SK-N-DZ (cell line): ENCODE measurements at regions not wholly inside any gene's neighbourhood (a gene's known extent, or its start where the extent isn't known, plus 50 kb on each side); places are given as distances from the start of the nearest gene placed in this dataset.
"Not testable (repeated sequence)": the region's sequence is repeated elsewhere in the genome, so short reads cannot be mapped to it uniquely, and the experiment has no call there.

Experiments
- DNase-seq: peaks from one replicate; pipeline ENCODE4 v3.0.0-alpha.2; 2015; ENCODE audit warnings: low spot score

DNA sequence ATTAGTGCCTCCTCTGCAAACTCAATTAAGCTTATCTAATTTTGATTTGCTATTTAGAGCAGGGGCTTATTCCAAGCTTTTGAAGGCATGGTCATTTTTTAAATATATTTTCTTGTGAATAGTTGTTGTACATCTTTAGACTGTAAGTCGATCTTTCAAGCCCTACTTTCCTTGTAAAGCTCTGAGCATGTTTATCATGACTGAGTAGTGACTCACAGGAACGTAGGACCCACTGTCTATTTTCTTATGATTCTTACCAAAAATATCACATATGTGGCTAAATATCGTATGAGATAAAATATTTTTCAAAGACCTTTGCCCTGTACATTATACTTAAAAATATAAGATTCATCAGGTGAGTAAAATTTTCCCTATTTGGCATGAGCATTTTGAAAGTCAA is 440.4 kb upstream of the GRIN3A start:
- no peak for DNase-seq

DNA sequence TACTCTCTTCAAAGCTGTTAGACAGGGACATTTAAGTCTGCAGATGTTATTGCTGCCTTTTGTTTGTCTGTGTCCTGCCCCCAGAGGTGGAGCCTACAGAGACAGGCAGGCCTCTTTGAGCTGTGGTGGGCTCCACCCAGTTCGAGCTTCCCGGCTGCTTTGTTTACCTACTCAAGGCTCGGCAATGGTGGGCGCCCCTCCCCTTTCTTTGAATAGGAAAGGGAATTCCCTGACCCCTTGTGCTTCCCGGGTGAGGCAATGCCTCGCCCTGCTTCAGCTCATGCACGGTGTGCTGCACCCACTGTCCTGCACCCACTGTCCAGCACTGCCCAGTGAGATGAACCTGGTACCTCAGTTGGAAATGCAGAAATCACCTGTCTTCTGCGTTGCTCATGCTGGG is 435.8 kb upstream of the GRIN3A start:
- DNase-seq, result not testable (repeated sequence)

DNA sequence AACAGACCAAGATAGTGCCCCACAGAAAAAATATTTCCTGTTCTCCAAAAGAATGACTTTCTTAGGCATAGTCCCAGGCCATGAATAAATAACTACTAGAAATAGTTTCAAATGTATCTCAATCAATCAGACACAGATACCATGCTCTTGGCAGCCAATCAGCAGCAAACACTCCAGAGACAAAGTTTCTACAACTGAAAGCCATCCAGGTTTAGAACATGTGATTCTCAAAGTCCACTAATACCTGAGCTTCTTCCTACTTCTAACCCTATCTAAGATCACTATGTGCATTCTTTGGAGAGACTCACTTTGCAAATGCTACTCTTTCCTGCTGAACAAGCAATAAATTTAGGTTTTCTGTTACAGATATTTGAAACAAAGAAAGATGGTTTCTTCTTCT is 425.8 kb upstream of the GRIN3A start:
- no peak for DNase-seq

DNA sequence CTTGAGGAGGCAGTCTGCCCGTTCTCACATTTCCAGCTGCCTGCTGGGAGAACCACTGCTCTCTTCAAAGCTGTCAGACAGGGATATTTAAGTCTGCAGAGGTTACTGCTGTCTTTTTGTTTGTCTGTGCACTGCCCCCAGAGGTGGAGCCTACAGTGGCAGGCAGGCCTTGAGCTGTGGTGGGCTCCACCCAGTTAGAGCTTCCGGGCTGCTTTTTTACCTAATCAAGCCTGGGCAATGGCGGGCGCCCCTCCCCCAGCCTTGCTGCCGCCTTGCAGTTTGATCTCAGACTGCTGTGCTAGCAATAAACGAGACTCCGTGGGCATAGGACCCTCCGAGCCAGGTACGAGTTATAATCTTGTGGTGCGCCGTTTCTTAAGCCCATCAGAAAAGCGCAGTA is 414.6 kb upstream of the GRIN3A start:
- DNase-seq, result peak; percentile 3

DNA sequence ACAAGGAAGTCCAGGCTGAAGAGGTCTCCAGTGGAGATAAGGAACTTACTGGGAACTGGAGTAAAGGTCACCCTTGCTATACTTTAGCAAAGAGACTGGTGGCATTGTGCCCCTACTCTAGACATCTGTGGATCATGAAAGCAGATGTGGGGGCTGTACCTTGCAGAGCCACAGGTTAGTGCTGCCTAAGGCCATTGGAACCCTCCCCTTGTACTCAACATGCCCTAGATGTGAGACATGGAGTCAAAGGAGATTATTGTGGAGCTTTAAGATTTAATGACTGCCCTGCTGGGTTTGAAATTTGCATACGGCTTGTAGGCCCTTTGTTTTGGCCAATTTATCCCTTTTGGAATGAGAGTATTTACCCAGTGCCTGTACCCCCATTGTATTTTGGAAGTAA is 397.3 kb upstream of the GRIN3A start:
- no peak for DNase-seq

DNA sequence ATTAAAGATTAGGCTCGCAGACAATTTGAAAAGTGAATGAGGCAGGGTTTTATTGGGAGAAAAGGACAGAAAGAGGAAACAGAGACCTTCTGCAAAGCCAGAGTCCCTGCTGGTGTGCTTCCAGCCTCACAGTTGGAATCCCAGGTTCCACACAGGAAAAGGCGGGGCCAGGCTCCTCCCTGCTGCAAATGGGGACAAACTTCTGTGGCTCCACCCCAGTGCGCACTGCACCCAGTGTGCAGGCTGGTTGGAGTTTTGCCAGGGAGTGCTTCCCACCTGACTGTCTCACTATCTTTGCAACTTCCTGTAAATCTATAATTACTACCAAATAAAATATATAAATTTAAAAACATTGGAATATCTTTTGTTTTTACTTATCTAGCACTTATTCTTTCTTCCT is 386.0 kb upstream of the GRIN3A start:
- DNase-seq, result no peak

DNA sequence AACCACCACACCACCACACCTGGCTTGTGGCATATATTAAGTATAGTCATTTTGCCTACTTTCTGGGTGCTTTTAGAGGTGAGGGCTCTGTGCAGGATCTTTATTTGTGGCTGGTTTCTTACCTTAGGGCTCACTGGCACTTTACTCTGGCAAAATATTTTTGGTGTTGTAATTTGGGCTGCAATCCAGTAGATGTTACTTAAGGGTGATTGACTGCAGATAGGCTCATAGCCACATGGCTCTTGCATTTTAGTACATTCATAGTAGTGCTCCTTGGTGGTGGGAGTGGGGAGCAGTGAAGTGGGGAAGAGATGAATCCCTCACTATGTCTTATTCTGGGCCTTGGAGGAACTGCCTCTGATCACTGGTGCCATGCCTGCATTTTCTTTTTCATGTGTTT is 376.1 kb upstream of the GRIN3A start:
- DNase-seq, result no peak

DNA sequence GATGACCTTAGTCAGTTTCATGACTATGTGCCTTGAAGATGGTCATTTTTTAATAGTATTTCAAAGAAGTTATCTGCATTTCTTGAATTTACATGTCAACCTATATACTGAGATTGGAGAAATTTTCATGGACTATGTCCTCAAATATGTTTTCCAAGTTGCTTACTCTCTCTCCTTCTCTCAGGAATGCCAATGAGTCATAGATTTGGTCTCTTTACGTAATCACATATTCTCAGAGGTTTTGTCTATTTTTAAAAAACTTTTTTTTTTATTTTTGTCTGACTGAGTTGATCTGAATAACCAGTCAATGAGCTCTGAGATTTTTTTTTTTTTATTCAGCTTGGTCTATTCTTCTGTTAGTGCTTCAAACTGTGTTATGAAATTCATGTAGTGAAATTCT is 374.7 kb upstream of the GRIN3A start:
- no peak for DNase-seq

DNA sequence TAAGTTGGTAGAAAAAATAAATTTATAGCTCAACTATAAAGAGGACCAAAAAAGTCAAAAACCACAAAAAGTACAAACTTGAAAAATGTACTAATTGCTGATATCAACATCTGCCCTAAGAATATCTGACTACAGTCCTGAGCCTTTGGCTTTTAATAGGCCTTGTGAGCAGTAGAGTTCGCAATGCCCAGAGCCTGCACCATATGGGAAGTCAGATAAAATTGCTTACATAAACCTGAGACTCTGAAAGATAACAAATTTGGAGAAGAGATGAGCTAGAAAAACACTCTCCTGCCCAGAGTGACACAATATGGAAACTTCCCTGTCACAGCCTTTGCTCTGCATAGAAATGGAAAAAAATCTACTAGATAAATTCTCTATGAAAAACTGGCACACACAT is 368.0 kb upstream of the GRIN3A start:
- no peak for DNase-seq

DNA sequence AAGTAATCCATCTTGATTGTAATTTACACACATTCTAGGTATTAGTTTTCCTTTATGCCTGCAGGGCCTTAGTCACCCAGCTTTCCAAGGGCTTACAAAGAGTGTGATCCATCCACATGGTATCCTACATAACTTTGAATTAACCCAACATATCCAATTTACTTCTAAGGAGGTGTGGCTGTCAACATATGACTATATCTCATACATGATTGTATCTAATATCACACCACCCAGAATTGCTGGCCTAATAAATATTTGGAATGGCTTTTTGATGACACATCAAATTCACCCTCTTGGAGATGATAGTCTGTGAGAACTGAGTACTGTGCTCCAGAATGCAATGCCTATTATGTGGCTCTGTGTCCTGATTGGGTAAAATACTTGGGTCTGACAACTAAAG is 363.3 kb upstream of the GRIN3A start:
- DNase-seq, result no peak

DNA sequence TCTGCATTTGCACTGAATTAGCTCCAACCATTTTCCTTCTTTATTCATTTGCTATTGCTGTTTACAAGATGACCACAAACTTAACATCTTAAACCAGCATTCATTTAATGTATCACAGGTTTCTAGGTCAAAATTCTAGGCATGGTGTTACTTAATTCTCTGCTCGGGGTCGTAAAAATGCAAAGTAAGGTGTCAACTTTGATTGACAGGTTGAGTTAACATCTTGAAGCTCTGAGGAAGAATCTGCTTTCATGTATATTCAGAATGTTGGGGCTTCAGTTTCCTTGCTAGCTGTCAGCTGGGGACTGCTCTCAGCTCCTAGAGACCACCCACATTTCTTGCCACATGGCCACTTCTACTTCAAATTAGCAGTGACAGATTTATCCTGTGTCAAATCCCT is 348.7 kb upstream of the GRIN3A start:
- no peak for DNase-seq

DNA sequence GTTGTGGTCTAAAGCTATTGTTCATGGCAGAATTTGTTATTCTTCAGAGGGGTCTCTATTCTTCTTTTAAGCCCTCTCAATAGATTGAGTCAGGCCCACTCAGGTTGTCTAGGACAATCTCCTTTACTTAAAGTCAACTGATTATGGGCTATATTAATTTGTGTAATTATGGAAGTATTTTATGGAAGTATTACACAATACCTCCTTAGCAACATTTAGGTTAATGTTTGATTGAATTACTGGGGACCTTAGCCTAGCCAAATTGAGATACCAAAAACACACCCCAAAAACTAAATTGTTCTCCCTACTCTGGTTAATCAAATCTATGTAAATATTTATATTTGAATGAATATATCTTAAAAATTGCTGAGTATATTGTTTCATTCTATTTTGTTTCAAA is 347.1 kb upstream of the GRIN3A start:
- no peak for DNase-seq

DNA sequence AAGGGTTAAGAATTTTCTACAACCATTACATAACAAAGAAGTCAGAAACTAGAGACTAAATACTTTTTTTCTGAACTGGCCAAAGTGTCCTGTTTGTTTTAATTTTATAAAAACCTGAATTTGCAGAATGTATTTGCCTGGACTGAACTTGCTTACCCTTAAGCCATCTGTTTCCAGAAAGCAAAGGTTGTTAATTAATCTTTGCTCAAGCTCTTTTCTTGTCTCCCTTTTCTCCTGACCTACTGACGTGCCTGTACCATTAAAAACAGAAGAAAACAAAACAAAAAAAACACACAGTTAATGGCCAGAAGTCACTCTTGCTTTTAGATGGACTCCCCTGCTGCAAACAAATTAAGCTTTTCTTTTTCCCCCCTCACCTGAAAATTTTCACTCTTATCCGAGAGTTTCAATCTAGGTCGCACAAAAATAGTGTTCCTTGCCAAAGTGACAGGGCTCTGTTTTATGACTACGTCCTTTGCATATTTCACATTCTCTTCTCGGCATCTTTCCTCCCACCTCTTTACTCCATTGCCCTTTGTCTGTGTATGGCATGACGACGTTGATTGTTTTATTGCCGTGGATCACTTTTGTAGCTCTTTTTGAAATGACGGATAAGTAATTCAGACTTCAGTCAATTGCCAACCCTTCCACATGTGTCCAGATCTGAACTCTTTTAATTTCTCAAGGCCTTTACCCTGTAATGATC is 333.8 kb upstream of the GRIN3A start:
- DNase-seq, result no peak

DNA sequence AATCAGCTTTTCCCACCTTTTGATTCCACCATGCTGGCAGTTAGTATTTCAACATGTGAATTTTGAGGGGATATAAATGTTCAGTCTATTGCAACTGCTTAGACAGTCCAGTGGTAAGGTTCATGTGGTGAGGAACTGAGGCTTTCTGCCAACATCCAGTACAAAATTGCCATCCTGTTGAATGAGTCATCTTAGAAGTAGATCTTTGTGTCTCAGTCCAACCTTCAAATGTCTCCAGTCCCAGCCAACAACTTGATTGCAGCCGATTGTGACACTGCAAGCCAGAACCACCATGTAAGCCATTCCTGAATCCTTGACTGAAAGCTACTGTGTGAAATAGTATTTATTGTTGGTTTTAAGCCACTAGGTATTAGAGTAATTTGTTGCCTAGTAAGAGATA is 331.5 kb upstream of the GRIN3A start:
- no peak for DNase-seq

DNA sequence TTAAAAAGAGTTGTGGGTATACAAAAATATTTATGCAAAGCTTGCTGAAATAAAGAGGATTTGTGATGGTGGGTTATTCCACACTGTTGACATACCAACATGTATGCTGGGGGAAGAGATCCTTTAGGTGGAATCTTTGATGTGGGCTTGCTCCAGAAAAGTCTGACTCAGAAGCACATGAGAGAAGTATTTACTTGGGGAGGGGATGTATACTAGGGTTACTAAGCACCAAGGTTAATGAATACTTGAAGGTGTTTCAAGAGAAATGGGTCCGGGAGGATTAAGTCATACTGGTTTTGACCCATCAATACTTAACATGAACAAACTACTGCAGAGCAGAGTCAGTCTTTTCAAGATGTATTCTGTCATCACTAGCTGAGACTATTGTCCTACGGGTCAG is 316.4 kb upstream of the GRIN3A start:
- no peak for DNase-seq

DNA sequence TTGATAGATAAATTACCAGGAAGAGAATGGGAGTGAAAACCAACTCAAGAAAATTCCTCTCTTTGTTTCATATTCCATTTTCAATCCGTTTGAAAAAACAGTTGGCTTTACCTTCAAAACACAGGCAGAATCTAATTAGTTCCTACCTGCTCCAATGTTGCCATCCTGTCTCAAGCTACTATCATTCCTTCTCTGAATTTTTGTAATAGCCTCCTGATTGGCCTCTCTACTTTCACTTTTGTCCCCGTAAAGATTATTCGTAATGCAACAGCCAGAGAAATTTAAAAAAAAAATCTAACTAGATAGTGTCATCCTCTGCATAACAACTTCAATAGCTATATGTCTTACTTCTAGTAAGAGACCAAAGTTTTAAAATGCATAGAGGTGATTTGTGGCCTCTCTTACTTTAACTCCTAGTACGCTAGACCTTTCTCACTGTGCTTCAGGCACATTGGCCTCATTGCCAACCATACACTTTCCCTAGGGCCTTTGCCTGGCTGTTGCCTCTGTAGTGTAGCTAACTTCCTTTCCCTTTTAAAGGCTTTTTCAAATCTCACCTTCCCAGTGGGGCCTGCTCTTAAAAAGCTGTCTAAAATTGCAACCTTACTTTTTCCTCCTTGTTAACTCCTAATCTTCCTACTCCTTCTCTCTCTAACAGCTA is 311.3 kb upstream of the GRIN3A start:
- no peak for DNase-seq

DNA sequence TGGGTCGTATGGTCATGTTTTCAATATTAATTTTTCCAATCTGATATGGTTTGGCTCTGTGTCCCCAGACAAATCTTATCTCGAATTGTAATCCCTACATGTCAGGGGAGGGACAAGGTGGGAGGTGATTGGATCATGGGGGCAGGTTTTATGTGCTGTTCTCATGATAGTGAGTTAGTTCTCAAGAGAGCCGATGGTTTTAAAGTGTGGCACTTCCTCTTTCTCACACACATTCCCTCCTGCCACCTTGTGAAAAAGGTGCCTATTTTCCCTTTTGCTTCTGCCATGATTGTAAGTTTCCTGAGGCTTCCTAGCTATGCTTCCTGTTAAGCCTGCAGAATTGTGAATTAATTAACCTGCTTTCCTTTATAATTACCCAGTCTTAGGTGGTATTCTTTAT is 309.1 kb upstream of the GRIN3A start:
- DNase-seq, result no peak

DNA sequence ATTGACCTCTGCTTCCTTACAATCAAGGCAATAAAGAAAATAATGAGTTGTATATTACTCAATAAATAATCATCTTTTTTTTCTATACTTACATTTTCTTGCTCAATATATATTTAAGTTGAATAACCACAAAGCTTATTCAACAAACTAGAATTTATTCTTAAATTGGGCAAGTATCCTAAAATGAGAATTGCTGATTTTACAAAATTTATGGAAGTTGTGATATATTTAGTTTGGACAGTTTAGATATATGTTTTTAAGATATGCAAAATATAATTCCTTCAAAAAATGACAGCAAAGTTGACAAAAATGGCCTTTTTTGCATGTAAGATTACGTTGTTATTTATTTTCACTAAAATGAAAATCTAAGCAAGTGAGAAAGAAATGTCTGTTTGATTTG is 305.7 kb upstream of the GRIN3A start:
- no peak for DNase-seq

DNA sequence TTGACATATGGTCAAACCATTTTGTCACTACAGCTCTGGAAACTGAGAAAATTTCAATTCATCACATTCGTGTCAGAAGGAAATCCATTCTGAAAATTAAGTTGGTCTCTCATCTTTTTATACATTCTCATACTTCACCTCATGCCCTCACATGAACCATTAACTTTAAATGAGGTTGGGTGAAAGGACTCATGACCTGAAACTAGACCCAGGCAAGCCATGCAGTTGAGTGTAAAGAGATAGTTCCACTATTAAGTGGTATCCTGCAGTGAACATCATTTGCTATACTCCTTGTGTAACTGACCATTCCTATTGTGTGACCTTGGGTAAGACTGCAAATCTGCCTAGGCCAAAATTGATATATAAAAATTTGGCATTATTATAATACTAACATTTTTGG is 299.6 kb upstream of the GRIN3A start:
- DNase-seq, result no peak

DNA sequence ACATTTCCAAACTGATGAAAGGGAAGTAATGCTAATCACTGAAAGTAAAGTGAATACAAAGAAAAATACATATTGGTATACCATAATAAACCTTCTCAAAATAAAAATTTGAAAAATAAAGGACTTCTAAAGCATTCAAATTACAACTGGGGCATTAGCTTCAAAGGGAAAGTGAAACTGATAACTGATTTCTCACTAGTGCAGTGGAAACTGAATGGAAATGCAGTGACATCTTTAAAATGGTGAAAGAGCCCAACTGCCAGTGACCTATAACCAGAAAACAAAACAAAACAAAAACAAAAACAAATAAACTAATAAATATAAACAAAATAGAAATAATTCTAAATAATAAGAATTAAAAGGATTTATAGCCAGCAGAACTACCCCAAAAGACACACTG is 297.5 kb upstream of the GRIN3A start:
- no peak for DNase-seq

DNA sequence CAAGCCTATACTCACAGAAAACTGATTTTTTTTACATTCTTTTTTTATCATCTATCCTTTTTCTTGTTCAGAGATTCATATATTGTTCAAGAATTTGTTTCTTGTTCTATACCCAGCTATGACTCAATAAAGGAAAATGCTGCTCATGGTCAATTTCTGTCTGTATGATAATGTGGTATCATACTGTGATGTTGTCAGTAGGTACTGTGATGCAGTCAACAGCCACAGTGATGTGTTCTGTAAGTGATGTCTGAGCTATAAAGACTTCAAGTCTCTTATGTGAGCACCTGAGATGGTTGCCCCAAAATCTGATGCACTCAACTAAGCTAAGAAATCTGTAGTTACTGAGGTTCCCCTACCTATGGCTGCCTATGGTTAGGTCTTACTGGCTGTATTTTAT is 294.2 kb upstream of the GRIN3A start:
- no peak for DNase-seq

DNA sequence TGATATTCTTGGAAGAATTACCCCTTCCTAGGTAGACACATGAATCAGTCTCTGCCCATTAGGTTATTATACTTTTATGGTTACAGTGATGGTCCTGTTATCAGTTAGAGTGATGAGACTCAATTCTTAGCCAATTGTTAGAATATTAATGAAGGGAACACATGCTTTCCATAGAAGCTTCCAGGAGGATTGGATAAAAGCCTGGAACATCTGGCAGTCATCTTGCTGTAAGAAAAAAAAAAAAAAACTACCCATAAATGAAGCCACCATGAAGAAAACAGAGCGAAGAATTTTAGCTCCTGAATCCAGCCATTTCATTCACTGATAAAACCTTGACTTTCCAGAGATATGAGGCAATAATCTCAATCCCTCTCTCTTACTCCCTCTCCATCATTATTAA is 262.5 kb upstream of the GRIN3A start:
- DNase-seq, result no peak

DNA sequence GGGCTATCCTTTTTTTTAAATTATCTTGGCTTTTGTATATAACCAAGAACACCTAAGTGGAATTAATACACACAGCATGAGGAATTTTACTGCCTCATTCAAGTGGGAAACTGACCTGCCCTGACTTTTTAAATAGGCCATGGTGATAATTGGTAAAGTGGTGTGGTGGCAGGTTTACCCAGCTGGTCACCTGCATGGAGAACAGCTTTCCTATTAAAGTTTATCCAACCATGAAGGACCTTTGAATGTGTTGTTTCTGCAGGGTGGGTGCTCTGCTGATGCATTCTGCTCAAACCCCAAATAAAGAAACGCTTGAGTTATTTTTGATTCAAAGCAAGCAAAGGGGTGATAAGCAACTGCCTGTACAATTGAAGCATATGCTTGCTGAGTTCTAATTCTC is 261.0 kb upstream of the GRIN3A start:
- DNase-seq, result no peak

DNA sequence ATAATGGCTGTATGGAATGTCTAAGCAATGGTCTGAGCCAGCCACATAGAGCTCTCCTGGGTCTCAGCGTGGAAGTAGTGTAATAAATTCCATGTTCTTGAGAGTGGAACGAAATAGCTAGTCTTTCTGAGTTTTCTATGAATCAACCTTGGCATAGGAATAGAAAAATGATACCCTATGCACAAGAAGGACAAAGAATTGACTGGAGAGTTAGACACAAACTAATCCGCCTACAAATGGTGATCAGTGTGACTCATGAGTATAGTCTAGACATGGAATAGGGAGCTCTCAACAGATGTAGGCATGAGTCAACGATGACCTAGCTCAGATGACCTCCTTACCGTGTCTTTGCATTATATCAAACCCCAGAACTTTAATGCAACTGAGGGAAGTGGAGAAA is 256.8 kb upstream of the GRIN3A start:
- DNase-seq, result no peak
